ENCODE measurements at regions not wholly inside any gene's neighbourhood (a gene's known extent, or its start where the extent isn't known, plus 50 kb on each side); places are given as distances from the start of the nearest gene placed in this dataset.
"Not testable (repeated sequence)": the region's sequence is repeated elsewhere in the genome, so short reads cannot be mapped to it uniquely, and the experiment has no call there.

DNA sequence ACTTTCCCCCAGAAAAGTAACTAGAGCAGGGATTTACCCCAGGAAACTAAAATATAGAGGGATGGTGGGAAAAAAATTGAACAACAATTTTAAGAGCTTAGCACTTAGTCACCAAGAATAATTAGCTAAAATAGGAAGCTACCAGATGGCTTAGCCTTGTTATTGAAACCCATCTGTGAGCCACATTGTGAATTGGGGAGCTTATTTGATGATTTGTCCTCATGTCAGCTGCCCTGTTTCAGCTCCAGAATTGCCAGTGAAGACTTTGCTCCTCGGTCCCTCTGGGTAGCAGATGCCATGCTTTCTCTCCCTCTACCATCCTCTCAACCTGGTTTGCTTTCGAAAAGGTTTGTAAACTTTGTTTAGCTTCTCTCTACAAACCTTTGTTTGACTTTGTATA is 67.7 kb upstream of the PTHLH start:
- no peaks in the 10 kb centered on the region for H3K9me3 ChIP-seq (ENCODE audit: control insufficient read depth in 4 of 4, low read length in 3 of 4)
- H3K9ac ChIP-seq (ENCODE audit: low read depth in 1 of 2, low read length in 2 of 2): no peak overlapping the region
- 87% methylated on average over 2 of the region's 2 CpGs for WGBS
- no peak for DNase-seq (ENCODE audit: low spot score)
- no peaks in the 10 kb centered on the region for H3K36me3 ChIP-seq (ENCODE audit: control insufficient read depth in 4 of 4, insufficient read depth in 3 of 4, low read depth in 1 of 4, low read length in 3 of 4)
- H3K4me3 ChIP-seq (ENCODE audit: low read depth in 1 of 3, low read length in 3 of 3): no peak overlapping the region
- TF ChIP-seq SP1 (IDR thresholded peaks at IDR 0.05): no peak
- TF ChIP-seq FOXA2 (IDR thresholded peaks at IDR 0.05): no peak
- no peaks in the 10 kb centered on the region for H3K27me3 ChIP-seq (ENCODE audit: control insufficient read depth in 4 of 4, insufficient read depth in 4 of 4, low read length in 3 of 4)
- H3K27ac ChIP-seq (ENCODE audit: low read depth in 1 of 2, low read length in 2 of 2): no peak overlapping the region
- no peaks in the 10 kb centered on the region for H3K4me1 ChIP-seq (ENCODE audit: control insufficient read depth in 4 of 4, insufficient read depth in 4 of 4, low read length in 3 of 4)

DNA sequence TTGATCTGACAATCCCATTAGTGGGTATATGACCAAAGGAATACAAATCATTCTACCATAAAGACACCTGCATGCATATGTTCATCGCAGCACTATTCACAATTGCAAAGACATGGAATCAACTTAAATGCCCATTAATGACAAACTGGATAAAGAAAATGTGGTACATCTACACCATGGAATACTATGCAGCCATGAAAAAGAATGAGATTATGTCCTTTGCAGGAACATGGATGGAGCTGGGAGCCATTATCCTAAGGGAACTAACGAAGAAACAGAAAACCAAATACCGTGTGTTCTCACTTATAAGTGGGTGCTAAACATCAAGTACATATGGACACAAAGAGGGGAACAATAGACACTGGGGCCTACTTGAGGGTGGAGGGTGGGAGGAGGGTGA is 74.1 kb upstream of the PTHLH start:
- H3K4me3 ChIP-seq (ENCODE audit: low read depth in 1 of 3, low read length in 3 of 3); H3K36me3 ChIP-seq (ENCODE audit: control insufficient read depth in 4 of 4, insufficient read depth in 3 of 4, low read depth in 1 of 4, low read length in 3 of 4); H3K9me3 ChIP-seq (ENCODE audit: control insufficient read depth in 4 of 4, low read length in 3 of 4); DNase-seq (ENCODE audit: low spot score); H3K27me3 ChIP-seq (ENCODE audit: control insufficient read depth in 4 of 4, insufficient read depth in 4 of 4, low read length in 3 of 4); H3K9ac ChIP-seq (ENCODE audit: low read depth in 1 of 2, low read length in 2 of 2); H3K27ac ChIP-seq (ENCODE audit: low read depth in 1 of 2, low read length in 2 of 2); H3K4me1 ChIP-seq (ENCODE audit: control insufficient read depth in 4 of 4, insufficient read depth in 4 of 4, low read length in 3 of 4): not testable (repeated sequence)
- whole genome bisulfite sequencing: 91% methylated on average over 3 of the region's 3 CpGs

DNA sequence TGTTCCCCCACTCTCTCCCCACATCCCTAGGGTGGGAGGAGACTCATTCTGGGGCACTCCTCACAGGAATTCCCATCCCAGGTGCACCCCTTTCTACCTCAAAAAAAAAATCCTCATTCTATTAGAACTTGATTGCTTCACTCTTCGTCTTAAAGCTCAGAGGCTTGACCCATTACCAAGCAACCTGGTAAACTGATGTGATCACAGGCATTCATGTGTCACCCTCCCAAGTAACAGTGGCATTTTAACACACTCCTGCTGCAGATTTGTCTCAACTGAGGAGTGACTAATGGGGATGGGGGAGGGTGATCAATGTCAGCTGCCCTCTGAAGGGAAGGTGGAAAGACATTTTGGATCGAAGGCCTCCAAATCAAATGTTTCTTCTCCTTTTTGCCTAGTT is 78.1 kb upstream of the PTHLH start:
- 77% methylated on average over 2 of the region's 2 CpGs for WGBS
- no peak overlapping the region for H3K4me3 ChIP-seq (ENCODE audit: low read depth in 1 of 3, low read length in 3 of 3)
- no peak for TF ChIP-seq GABPA (IDR thresholded peaks at IDR 0.05 in 1 of 2, conservative IDR thresholded peaks at IDR 0.05 in 1 of 2)
- no peak for TF ChIP-seq RXRA (IDR thresholded peaks at IDR 0.05)
- no peak for TF ChIP-seq HNF4A (conservative IDR thresholded peaks at IDR 0.05)
- TF ChIP-seq, protein P1, sequence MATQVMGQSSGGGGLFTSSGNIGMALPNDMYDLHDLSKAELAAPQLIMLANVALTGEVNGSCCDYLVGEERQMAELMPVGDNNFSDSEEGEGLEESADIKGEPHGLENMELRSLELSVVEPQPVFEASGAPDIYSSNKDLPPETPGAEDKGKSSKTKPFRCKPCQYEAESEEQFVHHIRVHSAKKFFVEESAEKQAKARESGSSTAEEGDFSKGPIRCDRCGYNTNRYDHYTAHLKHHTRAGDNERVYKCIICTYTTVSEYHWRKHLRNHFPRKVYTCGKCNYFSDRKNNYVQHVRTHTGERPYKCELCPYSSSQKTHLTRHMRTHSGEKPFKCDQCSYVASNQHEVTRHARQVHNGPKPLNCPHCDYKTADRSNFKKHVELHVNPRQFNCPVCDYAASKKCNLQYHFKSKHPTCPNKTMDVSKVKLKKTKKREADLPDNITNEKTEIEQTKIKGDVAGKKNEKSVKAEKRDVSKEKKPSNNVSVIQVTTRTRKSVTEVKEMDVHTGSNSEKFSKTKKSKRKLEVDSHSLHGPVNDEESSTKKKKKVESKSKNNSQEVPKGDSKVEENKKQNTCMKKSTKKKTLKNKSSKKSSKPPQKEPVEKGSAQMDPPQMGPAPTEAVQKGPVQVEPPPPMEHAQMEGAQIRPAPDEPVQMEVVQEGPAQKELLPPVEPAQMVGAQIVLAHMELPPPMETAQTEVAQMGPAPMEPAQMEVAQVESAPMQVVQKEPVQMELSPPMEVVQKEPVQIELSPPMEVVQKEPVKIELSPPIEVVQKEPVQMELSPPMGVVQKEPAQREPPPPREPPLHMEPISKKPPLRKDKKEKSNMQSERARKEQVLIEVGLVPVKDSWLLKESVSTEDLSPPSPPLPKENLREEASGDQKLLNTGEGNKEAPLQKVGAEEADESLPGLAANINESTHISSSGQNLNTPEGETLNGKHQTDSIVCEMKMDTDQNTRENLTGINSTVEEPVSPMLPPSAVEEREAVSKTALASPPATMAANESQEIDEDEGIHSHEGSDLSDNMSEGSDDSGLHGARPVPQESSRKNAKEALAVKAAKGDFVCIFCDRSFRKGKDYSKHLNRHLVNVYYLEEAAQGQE (IDR thresholded peaks at IDR 0.05): no peak
- TF ChIP-seq, protein P2, sequence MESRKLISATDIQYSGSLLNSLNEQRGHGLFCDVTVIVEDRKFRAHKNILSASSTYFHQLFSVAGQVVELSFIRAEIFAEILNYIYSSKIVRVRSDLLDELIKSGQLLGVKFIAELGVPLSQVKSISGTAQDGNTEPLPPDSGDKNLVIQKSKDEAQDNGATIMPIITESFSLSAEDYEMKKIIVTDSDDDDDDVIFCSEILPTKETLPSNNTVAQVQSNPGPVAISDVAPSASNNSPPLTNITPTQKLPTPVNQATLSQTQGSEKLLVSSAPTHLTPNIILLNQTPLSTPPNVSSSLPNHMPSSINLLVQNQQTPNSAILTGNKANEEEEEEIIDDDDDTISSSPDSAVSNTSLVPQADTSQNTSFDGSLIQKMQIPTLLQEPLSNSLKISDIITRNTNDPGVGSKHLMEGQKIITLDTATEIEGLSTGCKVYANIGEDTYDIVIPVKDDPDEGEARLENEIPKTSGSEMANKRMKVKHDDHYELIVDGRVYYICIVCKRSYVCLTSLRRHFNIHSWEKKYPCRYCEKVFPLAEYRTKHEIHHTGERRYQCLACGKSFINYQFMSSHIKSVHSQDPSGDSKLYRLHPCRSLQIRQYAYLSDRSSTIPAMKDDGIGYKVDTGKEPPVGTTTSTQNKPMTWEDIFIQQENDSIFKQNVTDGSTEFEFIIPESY (IDR thresholded peaks at IDR 0.05): no peak
- TF ChIP-seq SP1 (IDR thresholded peaks at IDR 0.05): no peak
- TF ChIP-seq JUND (IDR thresholded peaks at IDR 0.05): no peak
- no peak for TF ChIP-seq RAD21 (IDR thresholded peaks at IDR 0.05)
- no peak for TF ChIP-seq YY1 (IDR thresholded peaks at IDR 0.05)
- TF ChIP-seq TAF1 (conservative IDR thresholded peaks at IDR 0.05): no peak
- TF ChIP-seq, protein P3, sequence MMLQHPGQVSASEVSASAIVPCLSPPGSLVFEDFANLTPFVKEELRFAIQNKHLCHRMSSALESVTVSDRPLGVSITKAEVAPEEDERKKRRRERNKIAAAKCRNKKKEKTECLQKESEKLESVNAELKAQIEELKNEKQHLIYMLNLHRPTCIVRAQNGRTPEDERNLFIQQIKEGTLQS (IDR thresholded peaks at IDR 0.05): no peak
- TF ChIP-seq, protein P4, sequence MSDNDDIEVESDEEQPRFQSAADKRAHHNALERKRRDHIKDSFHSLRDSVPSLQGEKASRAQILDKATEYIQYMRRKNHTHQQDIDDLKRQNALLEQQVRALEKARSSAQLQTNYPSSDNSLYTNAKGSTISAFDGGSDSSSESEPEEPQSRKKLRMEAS (IDR thresholded peaks at IDR 0.05): no peak
- no peak for TF ChIP-seq FOXA2 (IDR thresholded peaks at IDR 0.05)
- no peak for TF ChIP-seq HNF4G (IDR thresholded peaks at IDR 0.05)
- no peak for TF ChIP-seq EGR1 (IDR thresholded peaks at IDR 0.05; ENCODE audit: low read depth in 2 of 2)
- no peak for TF ChIP-seq FOXA1 (IDR thresholded peaks at IDR 0.05)
- no peak for TF ChIP-seq NR2F2 (IDR thresholded peaks at IDR 0.05)
- H3K27me3 ChIP-seq (ENCODE audit: control insufficient read depth in 4 of 4, insufficient read depth in 4 of 4, low read length in 3 of 4): peaks cover 0 to 1% (median 0%) of the 10 kb centered on the region in 4 donors
- DNase-seq (ENCODE audit: low spot score): no peak
- no peaks in the 10 kb centered on the region for H3K4me1 ChIP-seq (ENCODE audit: control insufficient read depth in 4 of 4, insufficient read depth in 4 of 4, low read length in 3 of 4)
- H3K9ac ChIP-seq (ENCODE audit: low read depth in 1 of 2, low read length in 2 of 2): no peak overlapping the region
- no peaks in the 10 kb centered on the region for H3K36me3 ChIP-seq (ENCODE audit: control insufficient read depth in 4 of 4, insufficient read depth in 3 of 4, low read depth in 1 of 4, low read length in 3 of 4)
- peaks cover 0 to 3% (median 0%) of the 10 kb centered on the region in 4 donors for H3K9me3 ChIP-seq (ENCODE audit: control insufficient read depth in 4 of 4, low read length in 3 of 4)
- no peak overlapping the region for H3K27ac ChIP-seq (ENCODE audit: low read depth in 1 of 2, low read length in 2 of 2)

Measured in liver (tissue), 7 donors.